H1 (cell line): ENCODE measurements at regions not wholly inside any gene's neighbourhood (a gene's known extent, or its start where the extent isn't known, plus 50 kb on each side); places are given as distances from the start of the nearest gene placed in this dataset.

Experiments used
- CTCF ChIA-PET: fragments of 300-600 bp; sonication (Branson Sonifier 250); formaldehyde crosslinking; loops from one replicate; lab custom pipeline; 2021; ENCODE audit not compliant: partially characterized antibody; lab: Charles Lee
- POLR2A ChIA-PET: fragments of 300-600 bp; sonication (Branson Sonifier 250); formaldehyde crosslinking; loops from one replicate; lab custom pipeline; 2021; ENCODE audit warnings: inconsistent platforms; ENCODE audit not compliant: partially characterized antibody; lab: Charles Lee
- DNase-seq, 2 experiments: peaks; one replicate each; pipeline versions ENCODE4 v3.0.0 to v3.0.0-alpha.2; 2010 to 2022; ENCODE audit warnings: low spot score in 2 of 2, low read depth in 1 of 2, mixed read lengths in 1 of 2
- FAIRE-seq: peaks from 2 replicates; lab custom pipeline; 2011; peaks lifted over from hg19 to GRCh38; lab: Jason Lieb, UNC
- H2AFZ ChIP-seq: 2 replicates; pipeline ENCODE4 v1.8.1; 2012; ENCODE audit warnings: low read length, inconsistent platforms
- H2AK5ac ChIP-seq: 2 replicates; pipeline ENCODE4 v1.6.1; 2013; ENCODE audit warnings: low read depth, low read length
- H2BK120ac ChIP-seq: replicated peaks from 2 replicates; pipeline ENCODE3; 2013; ENCODE audit warnings: low read depth, low read length, inconsistent platforms
- H2BK12ac ChIP-seq: 2 replicates; pipeline ENCODE4 v1.6.1; 2013; ENCODE audit warnings: low read depth, low read length
- H2BK15ac ChIP-seq: 2 replicates; pipeline ENCODE4 v1.6.1; 2013; ENCODE audit warnings: low read length
- H2BK20ac ChIP-seq: 2 replicates; pipeline ENCODE4 v1.6.1; 2013; ENCODE audit warnings: low read length
- H2BK5ac ChIP-seq: 2 replicates; pipeline ENCODE4 v1.6.1; 2013; ENCODE audit warnings: low read depth, low read length
- H3K14ac ChIP-seq: 2 replicates; pipeline ENCODE4 v1.6.1; 2013; ENCODE audit warnings: inconsistent platforms; ENCODE audit not compliant: insufficient read length
- H3K18ac ChIP-seq: 2 replicates; pipeline ENCODE4 v1.6.1; 2013; ENCODE audit warnings: low read length; ENCODE audit errors: extremely low read depth
- H3K23ac ChIP-seq: 2 replicates; pipeline ENCODE4 v1.6.1; 2013; ENCODE audit warnings: inconsistent platforms; ENCODE audit not compliant: insufficient read length
- H3K23me2 ChIP-seq: 2 replicates; pipeline ENCODE4 v1.6.1; 2013; ENCODE audit warnings: low read depth, low read length
- H3K27ac ChIP-seq: 2 replicates; pipeline ENCODE4 v1.6.1; 2011; ENCODE audit warnings: low read depth, low read length, inconsistent platforms
- H3K27me3 ChIP-seq, 4 experiments: replicated peaks in 1 of 4; 1 replicate in 1 of 4; 2 replicates in 3 of 4; pipeline versions ENCODE4 v1.6.1 to v1.8.1; 2011 to 2013; ENCODE audit warnings: low read length in 3 of 4, mild to moderate bottlenecking in 3 of 4, inconsistent platforms in 2 of 4, mixed read lengths in 2 of 4, moderate library complexity in 1 of 4; ENCODE audit not compliant: control insufficient read depth in 3 of 4, insufficient read depth in 3 of 4; ENCODE audit errors: extremely low read depth in 1 of 4
- H3K36me3 ChIP-seq, 4 experiments: 2 replicates each; pipeline versions ENCODE4 v1.6.1 to v1.8.1; 2011 to 2013; ENCODE audit warnings: mild to moderate bottlenecking in 4 of 4, low read length in 3 of 4, moderate library complexity in 2 of 4, control low read depth in 1 of 4, inconsistent platforms in 1 of 4; ENCODE audit not compliant: insufficient read depth in 4 of 4, control insufficient read depth in 2 of 4
- H3K4ac ChIP-seq: replicated peaks from 2 replicates; pipeline ENCODE3; 2013; ENCODE audit warnings: low read length, low read depth, mixed read lengths, inconsistent platforms; ENCODE audit not compliant: insufficient read length
- H3K4me1 ChIP-seq, 4 experiments: replicated peaks in 1 of 4; 1 replicate in 1 of 4; 2 replicates in 3 of 4; pipeline versions ENCODE4 v1.6.1 to v1.8.1; 2011 to 2013; ENCODE audit warnings: low read length in 3 of 4, inconsistent platforms in 2 of 4, mixed read lengths in 1 of 4; ENCODE audit not compliant: insufficient read depth in 4 of 4, control insufficient read depth in 3 of 4
- H3K4me2 ChIP-seq, 2 experiments: 2 replicates each; pipeline versions ENCODE4 v1.6.1 to v1.8.1; 2011 to 2013; ENCODE audit warnings: low read depth in 2 of 2, low read length in 2 of 2, control low read depth in 1 of 2, inconsistent platforms in 1 of 2, mild to moderate bottlenecking in 1 of 2; ENCODE audit not compliant: insufficient read depth in 1 of 2
- H3K4me3 ChIP-seq, 4 experiments: fragments of 200-600, 300-600 bp in 1 of 4; sonication (generic), shearing (Covaris generic), sonication (Bioruptor Twin) in 1 of 4; 2 replicates each; pipeline versions ENCODE4 v1.5.1 to v1.8.1; 2011 to 2016; ENCODE audit warnings: low read length in 4 of 4, low read depth in 3 of 4, control low read depth in 2 of 4, inconsistent platforms in 2 of 4, mild to moderate bottlenecking in 2 of 4, mixed read lengths in 1 of 4, moderate library complexity in 1 of 4; ENCODE audit not compliant: insufficient read depth in 2 of 4; ENCODE audit errors: extremely low read depth in 1 of 4
- H3K56ac ChIP-seq: replicated peaks from 2 replicates; pipeline ENCODE3; 2013; ENCODE audit warnings: low read depth, mild to moderate bottlenecking, mixed read lengths, low read length, inconsistent platforms; ENCODE audit not compliant: insufficient read length
- H3K79me1 ChIP-seq: 2 replicates; pipeline ENCODE4 v1.6.1; 2013; ENCODE audit warnings: low read depth, low read length, control low read depth
- H3K79me2 ChIP-seq, 2 experiments: 2 replicates each; pipeline versions ENCODE4 v1.6.1 to v1.8.1; 2012 to 2013; ENCODE audit warnings: low read length in 2 of 2, mild to moderate bottlenecking in 2 of 2, inconsistent platforms in 1 of 2; ENCODE audit not compliant: insufficient read depth in 2 of 2, control insufficient read depth in 1 of 2
- H3K9ac ChIP-seq, 4 experiments: replicated peaks in 1 of 4; 1 replicate in 1 of 4; 2 replicates in 3 of 4; pipeline versions ENCODE4 v1.6.1 to v1.8.1; 2011 to 2013; ENCODE audit warnings: low read depth in 3 of 4, low read length in 3 of 4, control low read depth in 2 of 4, mild to moderate bottlenecking in 2 of 4, moderate library complexity in 2 of 4, inconsistent platforms in 1 of 4; ENCODE audit errors: extremely low read depth in 1 of 4
- H3K9me3 ChIP-seq, 2 experiments: 2 replicates each; pipeline versions ENCODE4 v1.6.1 to v1.8.1; 2012 to 2013; ENCODE audit warnings: mild to moderate bottlenecking in 2 of 2, moderate library complexity in 2 of 2, control low read depth in 1 of 2, inconsistent platforms in 1 of 2, low read depth in 1 of 2, low read length in 1 of 2, mixed read lengths in 1 of 2; ENCODE audit not compliant: insufficient read depth in 2 of 2
- H4K20me1 ChIP-seq, 2 experiments: replicated peaks in 1 of 2; 2 replicates each; pipeline versions ENCODE3 to v1.8.1; 2011 to 2013; ENCODE audit warnings: inconsistent platforms in 2 of 2, low read length in 2 of 2, mild to moderate bottlenecking in 1 of 2; ENCODE audit not compliant: insufficient read depth in 2 of 2, control insufficient read depth in 1 of 2
- H4K5ac ChIP-seq: 2 replicates; pipeline ENCODE4 v1.6.1; 2013; ENCODE audit warnings: low read length, low read depth, mixed read lengths, inconsistent platforms; ENCODE audit not compliant: insufficient read length
- H4K8ac ChIP-seq: 2 replicates; pipeline ENCODE4 v1.8.0; 2013; ENCODE audit warnings: mild to moderate bottlenecking, moderate library complexity, low read length, inconsistent platforms; ENCODE audit not compliant: insufficient read depth; ENCODE audit errors: extremely low read depth
- H4K91ac ChIP-seq: replicated peaks from 2 replicates; pipeline ENCODE3; 2013; ENCODE audit warnings: low read length, mixed read lengths, inconsistent platforms; ENCODE audit not compliant: insufficient read length
- ATF3 ChIP-seq: IDR thresholded peaks from 2 replicates; pipeline ENCODE4 v1.6.1; 2011; ENCODE audit warnings: low read depth, mild to moderate bottlenecking, low read length; ENCODE audit not compliant: insufficient read depth
- BRCA1 ChIP-seq: IDR thresholded peaks from 2 replicates; pipeline ENCODE4 v1.6.1; 2012; ENCODE audit warnings: low read depth, low read length, improper control_type of control experiment
- CBX8 ChIP-seq: fragments of 300-800, 300-1000 bp; sonication (generic); IDR thresholded peaks from 2 replicates; pipeline ENCODE4 v1.7.1; 2016; ENCODE audit warnings: low read depth, low read length, borderline replicate concordance
- CEBPB ChIP-seq: IDR thresholded peaks from 2 replicates; pipeline ENCODE4 v1.6.1; 2012; ENCODE audit warnings: low read depth, low read length
- CHD1 ChIP-seq: IDR thresholded peaks from 2 replicates; pipeline ENCODE4 v1.6.1; 2012; ENCODE audit warnings: low read depth, low read length, improper control_type of control experiment
- EGR1 ChIP-seq: IDR thresholded peaks from 2 replicates; pipeline ENCODE4 v1.6.1; 2011; ENCODE audit warnings: low read depth, low read length, borderline replicate concordance
- GABPA ChIP-seq: IDR thresholded peaks from 2 replicates; pipeline ENCODE4 v1.6.1; 2011; ENCODE audit warnings: mild to moderate bottlenecking, low read length, moderate library complexity, borderline replicate concordance; ENCODE audit not compliant: insufficient read depth
- RAD21 ChIP-seq, 2 experiments: IDR thresholded peaks in 1 of 2; conservative IDR thresholded peaks in 1 of 2; 2 replicates each; pipeline ENCODE4 v1.6.1; 2011; ENCODE audit warnings: low read depth in 2 of 2, low read length in 2 of 2, improper control_type of control experiment in 1 of 2, inconsistent platforms in 1 of 2, mild to moderate bottlenecking in 1 of 2, moderate library complexity in 1 of 2
- RBBP5 ChIP-seq: IDR thresholded peaks from 2 replicates; pipeline ENCODE4 v1.7.1; 2012; ENCODE audit warnings: low read depth, mild to moderate bottlenecking, inconsistent platforms, low read length, moderate library complexity, borderline replicate concordance
- SAP30 ChIP-seq: fragments of 300-600 bp; sonication (generic); IDR thresholded peaks from 2 replicates; pipeline ENCODE4 v1.7.1; 2012; ENCODE audit warnings: low read length, moderate library complexity, mild to moderate bottlenecking, inconsistent platforms; ENCODE audit not compliant: insufficient read depth, insufficient replicate concordance
- SP2 ChIP-seq: IDR thresholded peaks from 2 replicates; pipeline ENCODE4 v1.6.1; 2012; ENCODE audit warnings: mild to moderate bottlenecking, low read length, inconsistent platforms
- WGBS, 2 experiments: shearing (Covaris generic) in 1 of 2; methylation state at CpG; one replicate each; pipeline versions ENCODE4 v1.1.6 to v1.1.7; 2013 to 2015; ENCODE audit warnings: low lambda C conversion rate in 2 of 2, mixed read lengths in 2 of 2, inconsistent platforms in 1 of 2, low coverage in 1 of 2, missing lambda C conversion rate in 1 of 2; ENCODE audit not compliant: insufficient replicate concordance in 2 of 2, insufficient coverage in 1 of 2, insufficient read length in 1 of 2; ENCODE audit errors: extremely low coverage in 1 of 2, missing lambda C conversion rate in 1 of 2; 5-methylcytosine and 5-hydroxymethylcytosine counted together

- FAIRE-seq, result no peak
- Histone ChIP-seq H3K27me3 (no peaks in the 10 kb centered on the region), H2BK15ac (no peak overlapping the region), H3K4me3 (no peak overlapping the region), H3K23ac (no peak overlapping the region), H2AK5ac (no peak overlapping the region), H3K56ac (no peak overlapping the region), H3K4ac (no peak overlapping the region), H3K23me2 (no peaks in the 10 kb centered on the region), H4K5ac (no peak overlapping the region), H2BK12ac (no peak overlapping the region), H2BK120ac (no peak overlapping the region), H3K9ac (no peak overlapping the region), H2AFZ (no peak overlapping the region), H3K4me2 (no peak overlapping the region), H4K20me1 (no peaks in the 10 kb centered on the region), H3K4me1 (peaks cover 3 to 5% (median 4%) of the 10 kb centered on the region in 4 experiments; a peak in 4 of 7 replicates), H3K79me2 (no peaks in the 10 kb centered on the region), H3K9me3 (no peaks in the 10 kb centered on the region), H2BK5ac (no peak overlapping the region), H3K14ac (no peak overlapping the region), H3K27ac (no peak overlapping the region), H3K36me3 (no peaks in the 10 kb centered on the region), H3K18ac (no peak overlapping the region), H4K91ac (no peak overlapping the region), H4K8ac (no peak overlapping the region), H2BK20ac (no peak overlapping the region), H3K79me1 (no peaks in the 10 kb centered on the region)
- CTCF ChIA-PET, result interaction anchor here (2.1 kb wide), 1 partner anchor 14 kb away, joined by 6 read pairs; no protein-coding TSS in a partner anchor
- DNase-seq, result no peak
- WGBS, 2 experiments, result 86% methylated on average over 1 of the region's 3 CpGs; no CpG with 5 or more reads in 1 of the 2 experiments
- TF ChIP-seq GABPA, result no peak
- no peak for TF ChIP-seq CEBPB
- no peak for TF ChIP-seq CBX8
- TF ChIP-seq RBBP5, result no peak
- no peak for TF ChIP-seq RAD21 (IDR thresholded peaks at IDR 0.05 in 1 of 2, conservative IDR thresholded peaks at IDR 0.05 in 1 of 2; ENCODE audit: low read depth in 2 of 2, low read length in 2 of 2)
- no peak for TF ChIP-seq SAP30
- TF ChIP-seq ATF3, result no peak
- TF ChIP-seq SP2, result no peak
- no peak for TF ChIP-seq CHD1
- no peak for TF ChIP-seq BRCA1
- TF ChIP-seq EGR1, result no peak
- POLR2A ChIA-PET, result no interaction called here
These were observed 65.1 kb upstream of the ATP11B start for GRCh38 chr3:182728238-182728637.
